GM12864 (cell line): ENCODE measurements at regions not wholly inside any gene's neighbourhood (a gene's known extent, or its start where the extent isn't known, plus 50 kb on each side); places are given as distances from the start of the nearest gene placed in this dataset.

Experiments
- DNase-seq: peaks from one replicate; pipeline ENCODE4 v3.0.0-alpha.2; 2011; ENCODE audit warnings: low read depth
- H3K4me3 ChIP-seq: 2 replicates; pipeline ENCODE4 v1.5.1; 2011; ENCODE audit warnings: mild to moderate bottlenecking, low read depth, low read length, control low read depth
- TF ChIP-seq, protein P1 (sequence below): IDR thresholded peaks from 2 replicates; pipeline ENCODE4 v1.5.1; 2011; ENCODE audit warnings: low read depth, mild to moderate bottlenecking, moderate library complexity, low read length, control low read depth, inconsistent platforms; ENCODE audit errors: missing control alignments

GRCh38 chr16:11446566-11447119 lies 101.4 kb downstream of the RMI2 start:
- H3K4me3 ChIP-seq: no peak overlapping the region
- TF ChIP-seq, protein P1, sequence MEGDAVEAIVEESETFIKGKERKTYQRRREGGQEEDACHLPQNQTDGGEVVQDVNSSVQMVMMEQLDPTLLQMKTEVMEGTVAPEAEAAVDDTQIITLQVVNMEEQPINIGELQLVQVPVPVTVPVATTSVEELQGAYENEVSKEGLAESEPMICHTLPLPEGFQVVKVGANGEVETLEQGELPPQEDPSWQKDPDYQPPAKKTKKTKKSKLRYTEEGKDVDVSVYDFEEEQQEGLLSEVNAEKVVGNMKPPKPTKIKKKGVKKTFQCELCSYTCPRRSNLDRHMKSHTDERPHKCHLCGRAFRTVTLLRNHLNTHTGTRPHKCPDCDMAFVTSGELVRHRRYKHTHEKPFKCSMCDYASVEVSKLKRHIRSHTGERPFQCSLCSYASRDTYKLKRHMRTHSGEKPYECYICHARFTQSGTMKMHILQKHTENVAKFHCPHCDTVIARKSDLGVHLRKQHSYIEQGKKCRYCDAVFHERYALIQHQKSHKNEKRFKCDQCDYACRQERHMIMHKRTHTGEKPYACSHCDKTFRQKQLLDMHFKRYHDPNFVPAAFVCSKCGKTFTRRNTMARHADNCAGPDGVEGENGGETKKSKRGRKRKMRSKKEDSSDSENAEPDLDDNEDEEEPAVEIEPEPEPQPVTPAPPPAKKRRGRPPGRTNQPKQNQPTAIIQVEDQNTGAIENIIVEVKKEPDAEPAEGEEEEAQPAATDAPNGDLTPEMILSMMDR: no peak
- DNase-seq: no peak

DNA sequence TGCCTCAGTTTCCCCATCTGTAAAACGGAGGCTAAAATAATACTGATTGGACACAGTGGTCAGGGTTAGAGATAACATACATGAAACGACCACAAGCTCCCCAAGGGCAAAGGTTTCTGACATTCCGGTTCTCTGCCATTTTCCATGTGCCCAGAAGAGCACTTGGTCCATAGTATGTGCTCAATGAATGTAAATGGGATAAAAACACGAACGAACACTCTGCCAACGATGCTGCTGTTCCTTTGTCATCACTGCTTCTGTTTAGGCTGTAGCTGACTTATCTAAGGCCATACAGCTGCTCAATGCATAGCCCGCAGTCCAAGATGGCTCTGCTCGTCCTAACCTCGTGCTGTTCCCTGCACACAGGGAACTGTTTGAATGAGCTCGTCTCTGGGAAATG lies 102.0 kb downstream of the RMI2 start:
- no peak for DNase-seq
- TF ChIP-seq, protein P1: no peak
- no peak overlapping the region for H3K4me3 ChIP-seq

DNA sequence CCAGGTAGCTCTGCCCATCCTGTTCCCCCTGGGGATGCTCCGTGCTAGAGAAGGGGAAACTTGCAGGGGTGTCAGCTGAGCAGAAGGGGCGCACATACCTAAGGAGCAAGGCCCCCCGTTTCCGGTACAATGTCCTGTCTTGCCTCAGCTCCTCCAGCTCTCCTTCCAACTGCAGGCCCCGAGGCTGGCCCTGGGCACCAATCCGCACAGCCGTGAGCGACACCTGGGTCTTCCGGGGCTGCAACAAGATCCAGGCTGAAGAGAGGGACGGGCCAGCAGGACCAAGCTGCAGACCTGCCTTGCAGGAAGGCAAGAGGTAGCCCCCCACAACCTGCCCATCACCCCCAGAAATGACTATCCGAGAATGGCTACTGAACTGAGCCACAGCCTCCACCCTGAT lies 102.6 kb downstream of the RMI2 start:
- no peak overlapping the region for H3K4me3 ChIP-seq
- DNase-seq: no peak
- TF ChIP-seq, protein P1: no peak

- DNase-seq: no peak
- no peak overlapping the region for H3K4me3 ChIP-seq
- TF ChIP-seq, protein P1: no peak
These were observed 103.6 kb downstream of the RMI2 start for GRCh38 chr16:11448796-11449416.

- TF ChIP-seq, protein P1: no peak
- no peak for DNase-seq
- no peak overlapping the region for H3K4me3 ChIP-seq
These were observed 104.5 kb downstream of the RMI2 start for GRCh38 chr16:11449716-11450115.

- TF ChIP-seq, protein P1: no peak
- no peak overlapping the region for H3K4me3 ChIP-seq
- DNase-seq: no peak
These were observed 104.9 kb downstream of the RMI2 start for GRCh38 chr16:11450136-11450535.

- DNase-seq: no peak
- TF ChIP-seq, protein P1: no peak
- H3K4me3 ChIP-seq: no peak overlapping the region
These were observed 107.0 kb downstream of the RMI2 start for GRCh38 chr16:11452298-11452697.
